Stomach (tissue), 4 donors: ENCODE measurements at regions not wholly inside any gene's neighbourhood (a gene's known extent, or its start where the extent isn't known, plus 50 kb on each side); places are given as distances from the start of the nearest gene placed in this dataset.
"Not testable (repeated sequence)": the region's sequence is repeated elsewhere in the genome, so short reads cannot be mapped to it uniquely, and the experiment has no call there.

Experiments
- EP300 ChIP-seq: sonication (generic); formaldehyde crosslinking; IDR thresholded peaks from one replicate; pipeline ENCODE4 v1.6.1; 2017; ENCODE audit warnings: antibody characterized with exemption
- POLR2A ChIP-seq, 4 donors: fragments of 450-650 bp; IDR thresholded peaks; one replicate each; pipeline ENCODE4 v1.6.1; 2016; ENCODE audit warnings: antibody characterized with exemption in 4 of 4, control low read depth in 2 of 4, mild to moderate bottlenecking in 1 of 4, moderate library complexity in 1 of 4
- POLR2AphosphoS5 ChIP-seq, 3 donors: sonication (generic); formaldehyde crosslinking; IDR thresholded peaks; one replicate each; pipeline ENCODE4 v1.6.1; 2016; ENCODE audit warnings: antibody characterized with exemption in 3 of 3
- TF ChIP-seq, protein P1 (sequence below), 7 experiments: fragments of 450-650 bp in 4 of 7; fragments of 200-600 bp in 3 of 7; sonication (generic) in 3 of 7; IDR thresholded peaks; one replicate each; pipeline ENCODE4 v1.5.1; 2016 to 2019; ENCODE audit warnings: antibody characterized with exemption in 7 of 7, control low read depth in 2 of 7, mild to moderate bottlenecking in 1 of 7

DNA sequence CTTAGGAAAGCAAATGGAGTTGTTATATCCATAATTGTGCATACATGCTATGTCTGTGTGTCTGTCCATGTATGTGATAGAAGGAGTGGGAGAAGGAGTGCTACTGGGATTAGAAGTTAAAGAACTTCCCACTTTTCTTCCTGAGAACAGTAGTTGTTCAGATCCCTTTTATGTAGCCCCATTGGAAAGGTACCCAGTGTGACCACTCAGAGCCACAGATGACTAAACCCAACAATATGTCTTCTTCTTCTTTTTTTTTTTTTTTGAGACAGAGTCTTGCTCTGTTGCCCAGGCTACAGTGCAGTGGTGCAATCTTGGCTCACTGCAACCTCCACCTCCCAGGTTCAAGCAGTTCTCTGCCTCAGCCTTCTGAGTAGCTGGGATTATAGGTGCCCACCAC, 176.7 kb upstream of the MAP1B start:
- not testable (repeated sequence) for TF ChIP-seq POLR2A (IDR thresholded peaks at IDR 0.05); EP300; POLR2AphosphoS5 (IDR thresholded peaks at IDR 0.05)
- TF ChIP-seq, protein P1, sequence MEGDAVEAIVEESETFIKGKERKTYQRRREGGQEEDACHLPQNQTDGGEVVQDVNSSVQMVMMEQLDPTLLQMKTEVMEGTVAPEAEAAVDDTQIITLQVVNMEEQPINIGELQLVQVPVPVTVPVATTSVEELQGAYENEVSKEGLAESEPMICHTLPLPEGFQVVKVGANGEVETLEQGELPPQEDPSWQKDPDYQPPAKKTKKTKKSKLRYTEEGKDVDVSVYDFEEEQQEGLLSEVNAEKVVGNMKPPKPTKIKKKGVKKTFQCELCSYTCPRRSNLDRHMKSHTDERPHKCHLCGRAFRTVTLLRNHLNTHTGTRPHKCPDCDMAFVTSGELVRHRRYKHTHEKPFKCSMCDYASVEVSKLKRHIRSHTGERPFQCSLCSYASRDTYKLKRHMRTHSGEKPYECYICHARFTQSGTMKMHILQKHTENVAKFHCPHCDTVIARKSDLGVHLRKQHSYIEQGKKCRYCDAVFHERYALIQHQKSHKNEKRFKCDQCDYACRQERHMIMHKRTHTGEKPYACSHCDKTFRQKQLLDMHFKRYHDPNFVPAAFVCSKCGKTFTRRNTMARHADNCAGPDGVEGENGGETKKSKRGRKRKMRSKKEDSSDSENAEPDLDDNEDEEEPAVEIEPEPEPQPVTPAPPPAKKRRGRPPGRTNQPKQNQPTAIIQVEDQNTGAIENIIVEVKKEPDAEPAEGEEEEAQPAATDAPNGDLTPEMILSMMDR (IDR thresholded peaks at IDR 0.05): not testable (repeated sequence)
